ENCODE measurements at regions not wholly inside any gene's neighbourhood (a gene's known extent, or its start where the extent isn't known, plus 50 kb on each side); places are given as distances from the start of the nearest gene placed in this dataset.

DNA sequence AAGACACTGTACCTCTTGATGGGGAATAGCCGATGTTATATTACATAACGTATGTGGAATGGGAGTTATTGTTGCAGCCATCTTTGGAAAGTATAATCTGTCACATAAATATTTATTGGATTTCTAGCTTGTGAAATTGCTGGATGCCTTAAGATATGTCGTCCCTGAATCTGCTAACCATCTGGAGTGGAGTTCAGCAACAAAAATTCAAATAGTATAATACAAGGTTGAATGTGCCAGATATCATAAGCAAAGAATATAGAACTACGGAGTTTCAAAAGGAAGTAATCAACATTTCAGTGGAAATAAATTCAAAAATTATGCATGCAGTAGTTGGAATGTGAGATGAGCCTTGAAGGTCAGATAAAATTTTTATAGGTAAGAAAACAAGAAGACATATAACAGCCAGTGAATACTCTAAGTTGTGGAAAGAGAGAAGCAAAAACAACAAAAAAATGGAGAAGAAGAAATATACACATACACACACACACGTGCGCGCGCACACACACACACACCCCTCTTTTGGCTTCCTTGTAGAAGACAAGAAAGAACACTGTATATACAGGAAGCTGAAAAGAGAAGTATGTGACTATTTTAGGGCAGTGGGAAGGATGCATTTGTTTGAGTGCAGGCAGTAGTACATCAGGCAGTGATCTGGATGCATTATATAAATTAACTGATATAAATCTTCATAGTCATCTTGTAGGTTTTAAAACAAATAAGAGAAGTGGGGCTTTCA, 516.7 kb downstream of the KCNT2 start:
- H3K27ac ChIP-seq (ENCODE audit: low read depth, low read length), result no peak overlapping the region
- H4K20me1 ChIP-seq (ENCODE audit: control insufficient read depth, insufficient read depth, low read depth, low read length), result no peaks in the 10 kb centered on the region
- no peaks in the 10 kb centered on the region for H3K9me3 ChIP-seq (ENCODE audit: control insufficient read depth, insufficient read depth, low read length)
- TF ChIP-seq EZH2phosphoT487 (IDR thresholded peaks at IDR 0.05; ENCODE audit: borderline replicate concordance, low read length), result no peak
- TF ChIP-seq, protein P1, sequence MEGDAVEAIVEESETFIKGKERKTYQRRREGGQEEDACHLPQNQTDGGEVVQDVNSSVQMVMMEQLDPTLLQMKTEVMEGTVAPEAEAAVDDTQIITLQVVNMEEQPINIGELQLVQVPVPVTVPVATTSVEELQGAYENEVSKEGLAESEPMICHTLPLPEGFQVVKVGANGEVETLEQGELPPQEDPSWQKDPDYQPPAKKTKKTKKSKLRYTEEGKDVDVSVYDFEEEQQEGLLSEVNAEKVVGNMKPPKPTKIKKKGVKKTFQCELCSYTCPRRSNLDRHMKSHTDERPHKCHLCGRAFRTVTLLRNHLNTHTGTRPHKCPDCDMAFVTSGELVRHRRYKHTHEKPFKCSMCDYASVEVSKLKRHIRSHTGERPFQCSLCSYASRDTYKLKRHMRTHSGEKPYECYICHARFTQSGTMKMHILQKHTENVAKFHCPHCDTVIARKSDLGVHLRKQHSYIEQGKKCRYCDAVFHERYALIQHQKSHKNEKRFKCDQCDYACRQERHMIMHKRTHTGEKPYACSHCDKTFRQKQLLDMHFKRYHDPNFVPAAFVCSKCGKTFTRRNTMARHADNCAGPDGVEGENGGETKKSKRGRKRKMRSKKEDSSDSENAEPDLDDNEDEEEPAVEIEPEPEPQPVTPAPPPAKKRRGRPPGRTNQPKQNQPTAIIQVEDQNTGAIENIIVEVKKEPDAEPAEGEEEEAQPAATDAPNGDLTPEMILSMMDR (IDR thresholded peaks at IDR 0.05; ENCODE audit: low read depth, low read length, poor library complexity, severe bottlenecking), result no peak
- no peaks in the 10 kb centered on the region for H3K4me1 ChIP-seq (ENCODE audit: control insufficient read depth, low read length)
- no peak overlapping the region for H3K4me2 ChIP-seq (ENCODE audit: low read length)
- no peaks in the 10 kb centered on the region for H3K27me3 ChIP-seq (ENCODE audit: control insufficient read depth, low read length)
- no peaks in the 10 kb centered on the region for H3K36me3 ChIP-seq (ENCODE audit: control insufficient read depth, low read length)
- no peaks in the 10 kb centered on the region for H3F3A ChIP-seq (ENCODE audit: control insufficient read depth, insufficient read depth)
- H3K4me3 ChIP-seq (ENCODE audit: low read length), result no peak overlapping the region
- H3K79me2 ChIP-seq (ENCODE audit: control insufficient read depth, low read length), result no peaks in the 10 kb centered on the region
- H3K9me2 ChIP-seq (replicated peaks; ENCODE audit: control insufficient read depth, low read length), result no peaks in the 10 kb centered on the region

DNA sequence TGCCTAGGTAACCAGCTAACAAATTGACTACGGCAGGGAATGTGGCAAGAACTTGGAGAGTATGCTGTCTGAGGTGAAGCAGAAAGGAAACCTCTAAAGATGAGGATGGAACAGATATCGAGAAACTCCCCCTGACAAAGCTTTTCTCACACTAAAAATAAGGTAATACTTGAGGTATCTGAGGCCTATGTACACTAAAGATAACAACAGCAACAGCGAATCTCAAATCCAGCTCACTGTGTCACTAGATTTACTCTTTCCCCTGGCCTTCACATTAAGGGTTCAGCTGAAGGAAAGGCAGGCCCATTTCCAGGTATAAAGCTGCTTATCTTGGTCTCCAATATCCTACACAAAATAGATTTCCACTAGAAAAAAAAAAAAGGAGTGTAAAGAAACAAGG, 518.0 kb downstream of the KCNT2 start:
- Histone ChIP-seq H3K9me2 (replicated peaks; ENCODE audit: control insufficient read depth, low read length) (no peaks in the 10 kb centered on the region), H3K27ac (ENCODE audit: low read depth, low read length) (no peak overlapping the region), H3F3A (ENCODE audit: control insufficient read depth, insufficient read depth) (no peaks in the 10 kb centered on the region), H3K36me3 (ENCODE audit: control insufficient read depth, low read length) (no peaks in the 10 kb centered on the region), H3K9me3 (ENCODE audit: control insufficient read depth, insufficient read depth, low read length) (no peaks in the 10 kb centered on the region), H3K4me2 (ENCODE audit: low read length) (no peak overlapping the region), H4K20me1 (ENCODE audit: control insufficient read depth, insufficient read depth, low read depth, low read length) (no peaks in the 10 kb centered on the region), H3K4me1 (ENCODE audit: control insufficient read depth, low read length) (no peaks in the 10 kb centered on the region), H3K4me3 (ENCODE audit: low read length) (no peak overlapping the region), H3K27me3 (ENCODE audit: control insufficient read depth, low read length) (no peaks in the 10 kb centered on the region), H3K79me2 (ENCODE audit: control insufficient read depth, low read length) (no peaks in the 10 kb centered on the region)
- TF ChIP-seq EZH2phosphoT487 (IDR thresholded peaks at IDR 0.05; ENCODE audit: borderline replicate concordance, low read length), result no peak
- TF ChIP-seq, protein P1 (IDR thresholded peaks at IDR 0.05; ENCODE audit: low read depth, low read length, poor library complexity, severe bottlenecking), result no peak

DNA sequence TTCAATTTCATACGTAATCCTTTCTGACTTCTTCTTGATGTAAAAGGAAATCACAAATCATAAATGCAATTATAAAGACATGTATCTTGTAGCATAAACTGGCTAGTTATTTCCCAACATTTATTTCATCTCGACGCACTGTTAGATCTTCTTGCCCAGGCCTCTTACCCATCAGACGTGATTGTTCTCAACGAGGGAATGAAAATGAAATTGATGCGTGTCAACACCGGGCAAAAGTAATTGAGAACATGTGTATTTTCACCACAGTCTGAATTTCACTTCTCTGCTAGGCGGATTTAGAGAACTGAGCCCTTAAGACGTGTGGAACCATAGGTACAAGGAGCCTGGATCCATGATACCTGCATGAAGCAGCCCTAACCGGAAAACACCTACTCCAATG, 519.7 kb downstream of the KCNT2 start:
- H3K4me3 ChIP-seq (ENCODE audit: low read length), result no peak overlapping the region

More for the DNA sequence above, 519.7 kb downstream of the KCNT2 start:
- no peak for TF ChIP-seq EZH2phosphoT487 (IDR thresholded peaks at IDR 0.05; ENCODE audit: borderline replicate concordance, low read length)
- TF ChIP-seq, protein P1 (IDR thresholded peaks at IDR 0.05; ENCODE audit: low read depth, low read length, poor library complexity, severe bottlenecking), result no peak
- Histone ChIP-seq H4K20me1 (ENCODE audit: control insufficient read depth, insufficient read depth, low read depth, low read length) (no peaks in the 10 kb centered on the region), H3K79me2 (ENCODE audit: control insufficient read depth, low read length) (no peaks in the 10 kb centered on the region), H3F3A (ENCODE audit: control insufficient read depth, insufficient read depth) (no peaks in the 10 kb centered on the region), H3K4me1 (ENCODE audit: control insufficient read depth, low read length) (no peaks in the 10 kb centered on the region), H3K9me2 (replicated peaks; ENCODE audit: control insufficient read depth, low read length) (no peaks in the 10 kb centered on the region), H3K27ac (ENCODE audit: low read depth, low read length) (no peak overlapping the region), H3K36me3 (ENCODE audit: control insufficient read depth, low read length) (no peaks in the 10 kb centered on the region), H3K4me2 (ENCODE audit: low read length) (no peak overlapping the region), H3K27me3 (ENCODE audit: control insufficient read depth, low read length) (no peaks in the 10 kb centered on the region), H3K9me3 (ENCODE audit: control insufficient read depth, insufficient read depth, low read length) (no peaks in the 10 kb centered on the region)
